ENCODE measurements at regions not wholly inside any gene's neighbourhood (a gene's known extent, or its start where the extent isn't known, plus 50 kb on each side); places are given as distances from the start of the nearest gene placed in this dataset.

DNA sequence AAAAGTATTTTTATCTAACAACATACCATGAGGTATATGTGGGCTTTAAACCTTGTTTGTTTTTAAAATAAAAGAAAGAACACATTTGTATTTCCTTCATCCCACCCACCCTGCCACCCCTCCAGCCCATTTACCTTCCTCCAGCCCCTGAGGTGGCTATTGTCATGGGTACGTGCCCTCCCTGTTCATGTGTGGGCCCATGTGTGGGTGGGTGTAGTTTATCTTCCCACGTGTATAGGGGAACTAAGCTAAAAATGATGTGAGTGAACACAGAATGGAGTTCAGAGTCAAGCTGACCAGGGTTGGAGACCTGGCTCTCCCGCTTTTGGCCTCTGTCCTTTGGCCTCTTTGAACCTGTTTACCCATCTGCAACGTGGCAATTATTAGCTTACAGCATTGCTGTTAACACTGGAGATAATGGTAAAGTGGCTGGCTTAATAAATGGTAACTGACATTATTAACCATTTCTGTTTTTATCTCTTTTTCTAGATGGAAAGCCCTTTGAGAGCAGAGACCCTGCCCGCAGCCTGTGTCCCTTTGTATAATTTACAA lies 78.1 kb upstream of the WDR26 start:
- TF ChIP-seq POLR2A (IDR thresholded peaks at IDR 0.05; ENCODE audit: low read depth, low read length), result no peak
- DNase-seq (ENCODE audit: insufficient read length, low spot score) (no peak), FAIRE-seq (no peak)

DNA sequence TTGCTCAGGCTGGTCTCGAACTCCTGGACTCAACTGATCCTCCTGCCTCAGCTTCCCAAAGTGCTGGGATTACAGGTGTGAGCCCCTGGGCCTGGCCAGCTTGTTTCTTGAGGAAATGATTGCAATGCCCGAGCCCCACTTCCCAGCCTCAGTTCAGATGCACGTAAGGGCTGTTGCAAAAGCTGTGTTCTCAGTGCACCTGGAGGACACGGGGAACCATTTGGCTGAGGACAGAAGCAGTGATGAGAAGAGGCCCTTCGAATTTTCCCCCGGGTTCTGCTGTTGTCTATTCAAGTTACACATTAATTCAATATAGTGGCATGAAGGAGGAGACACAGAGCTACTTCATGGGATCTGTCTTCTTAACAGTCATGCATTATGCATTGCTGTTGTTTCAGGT lies 78.8 kb upstream of the WDR26 start:
- FAIRE-seq (no peak), DNase-seq (ENCODE audit: insufficient read length, low spot score) (no peak)
- 0 out of 2 replicates have a peak, but pooled peaks have one; percentile 4 for TF ChIP-seq POLR2A (IDR thresholded peaks at IDR 0.05; ENCODE audit: low read depth, low read length)

DNA sequence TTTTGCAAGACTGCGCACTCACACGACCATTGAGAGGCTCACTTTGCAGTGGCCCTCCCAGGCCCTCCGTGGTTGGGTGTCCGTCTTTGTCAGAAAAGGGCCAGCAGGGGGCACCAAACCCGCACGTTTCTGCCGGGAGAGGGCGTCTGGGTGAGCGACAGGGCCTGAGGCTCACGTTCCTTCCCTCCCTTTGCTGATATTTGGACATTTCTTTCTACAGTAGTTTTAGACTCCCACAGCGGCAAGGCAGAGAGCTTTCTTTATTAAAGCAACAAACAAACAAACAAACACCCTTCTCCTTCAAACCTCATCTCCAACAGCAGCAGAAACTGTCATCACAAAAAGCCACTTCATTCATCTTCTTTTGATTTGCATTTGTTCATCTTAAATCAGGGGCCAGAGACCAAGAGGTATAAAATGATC lies 79.2 kb upstream of the WDR26 start:
- FAIRE-seq (peak; percentile 53), DNase-seq (ENCODE audit: insufficient read length, low spot score) (peak; percentile 86)
- 0 out of 2 replicates have a peak, but pooled peaks have one; percentile 1 for TF ChIP-seq POLR2A (IDR thresholded peaks at IDR 0.05; ENCODE audit: low read depth, low read length)

DNA sequence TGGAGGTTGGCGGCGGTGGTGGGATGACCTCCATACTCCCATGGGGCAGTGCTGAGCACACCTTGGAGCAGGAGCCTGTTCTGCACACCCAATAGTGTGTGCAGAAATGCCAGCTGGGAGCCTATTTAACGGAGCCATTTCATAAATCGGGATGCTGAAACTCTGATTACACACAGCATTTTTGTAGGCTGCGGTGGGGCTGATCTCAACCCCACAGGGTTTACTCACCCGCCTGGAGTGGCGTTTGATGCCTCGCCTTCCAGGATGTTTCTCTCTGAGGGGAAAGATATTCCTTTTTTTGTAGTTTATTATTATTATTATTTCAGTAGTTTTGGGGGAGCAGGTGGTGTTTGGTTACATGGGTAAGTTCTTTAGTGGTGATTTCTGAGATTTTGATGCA lies 82.6 kb upstream of the WDR26 start:
- FAIRE-seq (no peak), DNase-seq (ENCODE audit: insufficient read length, low spot score) (no peak)
- TF ChIP-seq POLR2A (IDR thresholded peaks at IDR 0.05; ENCODE audit: low read depth, low read length), result no peak

DNA sequence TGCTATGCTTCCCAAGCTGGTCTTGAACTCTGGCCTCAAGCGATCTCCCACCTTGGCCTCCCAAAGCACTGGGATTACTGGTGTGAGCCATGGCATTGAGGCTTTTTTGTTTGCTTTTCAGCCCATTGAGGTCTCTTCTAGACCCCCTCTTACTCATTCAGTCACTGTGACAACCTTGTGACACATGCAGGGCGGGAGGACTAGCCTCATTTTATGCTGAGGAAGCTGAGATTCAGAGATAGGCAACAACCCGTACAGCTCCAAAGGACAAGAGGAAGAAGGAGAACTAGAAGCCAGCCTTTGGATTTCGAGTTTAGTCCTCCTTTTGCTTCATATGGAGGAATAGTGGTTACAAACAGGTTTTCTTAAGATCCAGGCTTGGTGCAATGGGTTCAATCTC lies 83.9 kb upstream of the WDR26 start:
- TF ChIP-seq POLR2A (IDR thresholded peaks at IDR 0.05; ENCODE audit: low read depth, low read length), result no peak
- FAIRE-seq (no peak), DNase-seq (ENCODE audit: insufficient read length, low spot score) (no peak)

DNA sequence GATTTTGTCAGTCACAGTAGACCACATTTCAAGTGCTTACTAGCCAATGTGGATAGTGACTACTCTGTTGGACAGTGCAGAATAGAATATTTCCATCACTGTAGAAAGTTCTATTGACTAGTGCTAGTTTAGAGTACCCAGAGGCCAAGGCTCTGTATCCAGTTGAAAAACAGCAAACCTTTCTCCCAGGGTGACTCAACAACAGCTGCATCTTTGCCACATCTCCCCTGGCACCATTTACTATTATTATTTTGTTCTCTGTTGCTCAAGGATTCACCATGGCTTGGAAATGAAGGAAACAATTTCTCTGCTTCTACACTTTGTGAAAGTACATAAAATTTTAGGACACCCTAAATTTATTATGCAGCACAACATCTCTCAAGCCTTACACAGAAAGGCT lies 85.3 kb upstream of the WDR26 start:
- FAIRE-seq (no peak), DNase-seq (ENCODE audit: insufficient read length, low spot score) (no peak)
- no peak for TF ChIP-seq POLR2A (IDR thresholded peaks at IDR 0.05; ENCODE audit: low read depth, low read length)

DNA sequence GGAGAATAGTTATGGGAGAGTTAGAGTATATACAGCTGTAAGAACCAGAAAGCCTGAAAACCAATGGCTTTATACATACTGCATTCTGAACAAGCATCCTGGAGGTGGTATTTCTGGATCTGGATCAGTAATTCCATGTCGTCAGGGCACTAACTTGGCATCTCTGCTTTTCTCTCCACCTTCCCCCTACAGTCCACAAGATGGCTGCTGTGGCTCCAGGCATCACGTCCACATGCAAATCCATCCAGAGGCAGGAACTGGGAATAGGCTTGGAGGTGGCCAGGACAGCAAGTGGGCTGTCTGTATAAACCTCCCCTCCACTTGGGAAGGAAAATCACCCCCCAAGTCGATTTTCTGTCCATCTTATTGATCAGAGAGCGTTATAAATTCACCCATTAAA lies 86.2 kb upstream of the WDR26 start:
- DNase-seq (ENCODE audit: insufficient read length, low spot score) (no peak), FAIRE-seq (no peak)
- no peak for TF ChIP-seq POLR2A (IDR thresholded peaks at IDR 0.05; ENCODE audit: low read depth, low read length)

DNA sequence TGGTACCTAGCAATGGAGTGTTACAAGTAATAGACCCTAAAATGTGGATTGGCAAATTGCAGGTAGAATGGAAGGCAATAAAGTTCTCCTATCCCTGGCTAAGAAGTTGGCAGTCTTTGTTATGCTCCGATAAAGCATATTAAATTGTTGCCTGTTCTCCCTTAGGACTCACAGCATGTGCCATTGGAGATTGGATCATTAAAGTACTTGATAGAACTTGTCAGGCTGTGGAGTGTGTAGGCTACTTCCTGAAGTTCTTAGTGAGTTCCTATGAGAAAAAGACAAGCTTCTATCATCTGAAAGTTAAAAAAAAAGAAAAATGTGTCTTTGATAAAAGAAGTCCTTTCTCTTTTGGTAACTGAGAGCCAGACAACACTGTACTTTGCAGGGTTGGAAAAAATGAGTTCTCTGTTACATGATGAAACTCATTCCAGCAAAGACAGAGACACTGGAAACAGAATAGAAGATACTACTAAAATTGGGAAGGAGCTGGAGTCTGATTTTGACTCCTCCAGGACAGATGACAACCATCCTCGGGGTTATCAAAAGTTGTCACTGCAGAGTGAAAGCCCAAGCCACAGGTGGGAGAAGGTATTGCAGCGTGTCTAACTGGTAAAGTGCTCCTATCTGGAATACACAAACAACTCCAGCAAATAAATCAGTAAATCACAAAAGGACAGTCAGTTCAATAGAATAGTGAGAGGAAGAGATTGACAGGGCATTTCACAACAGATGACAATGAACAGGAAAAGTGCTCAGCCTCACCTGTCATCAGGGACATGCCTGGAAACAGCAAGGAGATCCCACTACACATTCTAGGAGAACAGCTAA lies 87.5 kb upstream of the WDR26 start:
- FAIRE-seq, result no peak
- no peak for TF ChIP-seq POLR2A (IDR thresholded peaks at IDR 0.05; ENCODE audit: low read depth, low read length)
- DNase-seq (ENCODE audit: insufficient read length, low spot score), result no peak

DNA sequence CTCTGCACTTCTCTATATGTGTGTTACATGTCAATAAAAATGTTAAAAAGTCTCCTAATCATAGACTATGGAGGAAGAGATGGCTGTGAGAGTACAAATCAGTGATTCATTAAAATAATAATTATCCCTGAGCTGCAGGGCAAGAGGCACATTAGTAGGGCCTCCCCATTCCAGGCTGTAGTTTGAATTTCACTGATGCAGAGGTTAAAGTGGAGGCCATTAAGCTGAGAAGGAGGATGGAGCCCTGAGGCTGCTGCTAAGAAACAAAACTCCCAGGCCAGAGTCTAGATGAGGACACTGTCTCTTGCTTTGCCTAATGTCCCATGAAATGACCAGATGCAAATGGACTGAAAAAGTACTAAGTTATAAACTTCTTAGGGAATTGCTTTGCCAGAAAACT lies 89.1 kb upstream of the WDR26 start:
- no peak for DNase-seq (ENCODE audit: insufficient read length, low spot score)
- FAIRE-seq, result no peak
- no peak for TF ChIP-seq POLR2A (IDR thresholded peaks at IDR 0.05; ENCODE audit: low read depth, low read length)

DNA sequence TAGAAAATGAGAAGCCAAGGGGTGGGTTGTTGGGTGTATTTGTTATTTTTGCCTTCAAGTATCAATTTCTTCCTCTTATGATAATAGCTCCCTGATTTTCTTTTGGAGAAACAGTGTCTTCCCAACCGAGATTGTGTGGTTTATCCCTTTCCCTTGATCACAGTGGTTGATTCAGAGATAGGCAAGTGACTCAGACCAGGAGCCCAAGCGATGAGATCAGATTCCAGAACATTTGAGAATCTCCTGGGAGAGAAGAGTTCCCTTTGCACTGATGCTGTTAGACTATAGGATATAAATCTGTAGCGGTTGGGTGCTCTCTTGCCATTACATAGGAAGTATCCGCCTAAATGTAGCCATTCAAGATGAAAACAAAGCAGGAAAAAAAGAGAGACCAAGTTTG lies 90.1 kb upstream of the WDR26 start:
- DNase-seq (ENCODE audit: insufficient read length, low spot score) (no peak), FAIRE-seq (no peak)
- TF ChIP-seq POLR2A (IDR thresholded peaks at IDR 0.05; ENCODE audit: low read depth, low read length), result no peak

DNA sequence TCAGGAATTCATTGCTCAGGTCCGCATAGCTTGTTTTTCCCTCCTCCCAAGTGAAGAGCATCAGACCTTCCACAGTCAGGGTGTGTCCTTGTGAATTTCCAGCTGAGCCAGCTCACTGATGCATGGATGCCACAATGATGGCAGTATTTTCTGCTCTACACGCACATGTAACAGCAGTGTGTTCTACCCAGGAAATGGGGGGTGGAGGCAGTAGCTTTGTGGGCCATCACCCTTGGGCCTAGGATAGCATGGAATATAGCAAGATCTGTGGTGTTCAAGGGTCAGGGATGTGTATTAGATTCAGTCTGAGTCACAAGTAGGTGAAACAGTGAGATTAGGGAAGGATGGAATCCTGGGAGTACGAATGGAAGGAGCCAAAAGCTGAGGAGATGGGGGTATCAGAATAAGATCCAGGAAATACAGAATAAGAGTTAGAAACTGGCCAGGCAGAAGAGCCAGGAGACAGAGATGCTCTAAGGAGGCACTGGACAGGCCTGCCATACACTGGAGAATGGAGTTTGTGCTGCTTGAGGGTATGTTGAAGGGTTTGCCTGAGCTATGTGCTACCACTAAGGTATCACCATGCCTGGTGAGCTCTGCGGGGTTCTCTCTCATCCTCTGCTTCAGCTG lies 90.6 kb upstream of the CNIH3 start:
- DNase-seq (ENCODE audit: insufficient read length, low spot score) (no peak), FAIRE-seq (no peak)
- no peak for TF ChIP-seq POLR2A (IDR thresholded peaks at IDR 0.05; ENCODE audit: low read depth, low read length)

DNA sequence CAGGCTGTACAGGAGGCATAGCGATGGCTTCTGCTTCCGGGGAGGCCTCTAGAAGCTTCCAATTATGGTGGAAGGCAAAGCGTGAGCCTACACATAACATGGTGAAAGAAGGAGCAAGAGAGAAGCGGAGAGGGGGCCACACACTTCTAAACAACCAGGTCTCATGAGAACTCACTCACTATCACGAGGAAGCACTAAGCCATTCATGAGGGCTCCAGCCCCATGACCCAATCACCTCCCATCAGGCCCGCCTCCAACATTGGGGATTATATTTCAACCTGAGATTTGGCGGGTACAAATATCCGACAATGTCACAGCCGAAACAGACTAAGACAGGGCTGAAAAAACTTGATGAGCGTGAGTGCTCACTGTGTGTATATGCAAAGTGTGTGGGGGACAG lies 89.3 kb upstream of the CNIH3 start:
- no peak for DNase-seq (ENCODE audit: insufficient read length, low spot score)
- TF ChIP-seq POLR2A (IDR thresholded peaks at IDR 0.05; ENCODE audit: low read depth, low read length), result no peak
- no peak for FAIRE-seq

DNA sequence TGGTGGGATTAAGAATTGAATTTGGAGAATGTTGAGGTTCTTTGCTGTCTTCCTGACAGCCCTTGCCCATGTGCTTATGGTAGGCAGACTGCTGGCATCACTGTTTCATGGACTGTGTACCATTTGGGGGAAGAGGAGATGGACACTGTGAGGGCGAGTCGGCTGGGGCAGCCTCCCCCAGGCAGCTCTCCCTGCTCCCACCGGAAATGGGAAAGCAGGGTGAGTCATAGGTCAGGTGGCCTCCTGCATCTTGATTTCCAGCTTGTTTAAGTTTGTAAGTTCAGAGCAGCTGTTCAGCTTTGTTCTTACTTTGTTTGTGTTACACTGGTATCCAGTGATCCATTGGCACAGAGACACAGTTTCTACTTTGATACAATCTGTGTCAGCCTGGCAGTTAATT lies 87.2 kb upstream of the CNIH3 start:
- FAIRE-seq, result no peak
- TF ChIP-seq POLR2A (IDR thresholded peaks at IDR 0.05; ENCODE audit: low read depth, low read length), result no peak
- DNase-seq (ENCODE audit: insufficient read length, low spot score), result peak; percentile 45

DNA sequence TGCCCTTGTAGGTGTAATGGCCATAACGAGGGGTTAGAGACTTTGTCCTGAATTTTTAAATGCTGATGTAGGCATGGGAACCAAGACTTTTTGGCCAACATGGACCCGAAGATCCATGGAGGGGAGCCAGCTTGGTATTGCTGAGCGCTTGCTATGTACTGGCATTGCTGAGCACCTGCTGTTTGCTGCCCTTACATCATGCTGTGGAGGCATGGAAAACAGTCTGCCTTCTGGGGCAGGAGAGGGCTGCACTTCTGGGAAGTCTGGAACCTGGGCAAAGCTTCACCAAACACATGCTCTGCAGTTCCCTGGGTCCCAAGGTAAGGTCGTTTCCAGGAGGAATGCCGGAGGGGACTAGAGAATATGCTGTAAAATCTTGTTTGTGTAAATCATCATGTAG lies 86.3 kb upstream of the CNIH3 start:
- DNase-seq (ENCODE audit: insufficient read length, low spot score), result no peak
- FAIRE-seq, result no peak
- no peak for TF ChIP-seq POLR2A (IDR thresholded peaks at IDR 0.05; ENCODE audit: low read depth, low read length)

DNA sequence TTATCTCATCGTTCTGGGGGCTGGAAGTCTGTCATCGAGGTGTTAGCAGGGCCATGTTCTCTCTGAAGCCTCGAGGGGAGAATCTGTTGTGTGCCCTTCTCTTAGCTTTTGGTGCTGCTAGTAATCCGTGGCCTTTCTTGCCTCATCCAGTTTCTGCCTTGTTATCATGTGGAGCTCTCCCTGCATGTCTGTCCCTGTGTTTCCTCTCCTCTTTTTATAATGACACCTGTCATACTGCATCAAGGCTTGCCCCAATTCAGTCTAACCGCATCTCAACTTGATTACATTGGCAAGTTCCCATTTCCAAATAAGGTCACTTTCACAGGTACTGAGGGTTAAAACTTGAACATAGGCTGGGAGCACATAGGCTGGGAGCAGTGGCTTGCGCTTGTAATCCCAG lies 82.6 kb upstream of the CNIH3 start:
- no peak for TF ChIP-seq POLR2A (IDR thresholded peaks at IDR 0.05; ENCODE audit: low read depth, low read length)
- no peak for FAIRE-seq

More for the DNA sequence above, 82.6 kb upstream of the CNIH3 start:
- no peak for DNase-seq (ENCODE audit: insufficient read length, low spot score)
